Effector CD8-positive, alpha-beta T cell (primary cell): ENCODE measurements at regions not wholly inside any gene's neighbourhood (a gene's known extent, or its start where the extent isn't known, plus 50 kb on each side); places are given as distances from the start of the nearest gene placed in this dataset.

Source experiments
- DNase-seq: peaks from one replicate; lab custom pipeline; 2025; lab: John Stamatoyannopoulos, UW

- DNase-seq, result no peak
Measured at GRCh38 chr10:118246332-118247295, 95.5 kb downstream of the FAM204A start.

- DNase-seq, result no peak
Measured at GRCh38 chr10:118243907-118244306, 98.2 kb downstream of the FAM204A start.

- DNase-seq, result peak; percentile 45
Measured at GRCh38 chr10:118241229-118242137, 100.6 kb downstream of the FAM204A start.

- no peak for DNase-seq
Measured at GRCh38 chr10:118239236-118239630, 102.9 kb downstream of the FAM204A start.

GRCh38 chr10:118238573-118239235, 103.4 kb downstream of the FAM204A start:
- no peak for DNase-seq

- DNase-seq, result no peak
Measured at GRCh38 chr10:118237930-118238329, 104.2 kb downstream of the FAM204A start.

GRCh38 chr10:118234683-118235082, 107.4 kb downstream of the FAM204A start:
- no peak for DNase-seq

- DNase-seq, result no peak
Measured at GRCh38 chr10:118220346-118220850, 121.7 kb downstream of the FAM204A start.

GRCh38 chr10:118218562-118218961, 123.6 kb downstream of the FAM204A start:
- DNase-seq, result no peak

- no peak for DNase-seq
Measured at GRCh38 chr10:118216571-118217170, 125.5 kb downstream of the FAM204A start.

GRCh38 chr10:118216020-118216419, 126.1 kb downstream of the FAM204A start:
- DNase-seq, result no peak

GRCh38 chr10:118214776-118215175, 127.3 kb downstream of the FAM204A start:
- DNase-seq, result no peak

- DNase-seq, result no peak
Measured at GRCh38 chr10:118213436-118213835, 128.7 kb downstream of the FAM204A start.

GRCh38 chr10:118210276-118210675, 131.8 kb downstream of the FAM204A start:
- DNase-seq, result no peak

GRCh38 chr10:118209215-118209614, 132.9 kb downstream of the FAM204A start:
- DNase-seq, result no peak

- DNase-seq, result no peak
Measured at GRCh38 chr10:118207470-118208007, 134.6 kb downstream of the FAM204A start.

- DNase-seq, result no peak
Measured at GRCh38 chr10:118204292-118204943, 137.7 kb downstream of the FAM204A start.

GRCh38 chr10:118203461-118203860, 138.7 kb downstream of the FAM204A start:
- no peak for DNase-seq

- DNase-seq, result no peak
Measured at GRCh38 chr10:118195729-118196128, 146.4 kb downstream of the FAM204A start.

- DNase-seq, result no peak
Measured at GRCh38 chr10:118193642-118194041, 146.9 kb upstream of the RAB11FIP2 start.

GRCh38 chr10:118181021-118181420, 134.3 kb upstream of the RAB11FIP2 start:
- no peak for DNase-seq
